ENCODE measurements at regions not wholly inside any gene's neighbourhood (a gene's known extent, or its start where the extent isn't known, plus 50 kb on each side); places are given as distances from the start of the nearest gene placed in this dataset.

- DNase-seq (ENCODE audit: low read depth in 2 of 2): no peak
- Histone ChIP-seq H3K4me1 (ENCODE audit: control insufficient read depth, extremely low read depth, insufficient read depth, low read length) (no peaks in the 10 kb centered on the region), H2AFZ (ENCODE audit: low read length) (no peak overlapping the region), H3K79me2 (ENCODE audit: control insufficient read depth, insufficient read depth, low read length) (no peaks in the 10 kb centered on the region), H3K4me3 (replicated peaks in 1 of 4; ENCODE audit: control extremely low read depth in 1 of 4, insufficient read depth in 1 of 4, low read depth in 3 of 4, low read length in 4 of 4) (no peak overlapping the region), H3K9me3 (ENCODE audit: control insufficient read depth, insufficient read depth, low read depth, low read length) (no peaks in the 10 kb centered on the region), H4K20me1 (ENCODE audit: control insufficient read depth, extremely low read depth, insufficient read depth, low read length) (no peaks in the 10 kb centered on the region), H3K27me3 (ENCODE audit: control insufficient read depth, insufficient read depth, low read length) (no peaks in the 10 kb centered on the region), H3K9ac (ENCODE audit: insufficient read depth, low read length) (no peak overlapping the region), H3K36me3 (ENCODE audit: control insufficient read depth, insufficient read depth, low read length) (no peaks in the 10 kb centered on the region), H3K4me2 (ENCODE audit: extremely low read depth, insufficient read depth, low read length) (no peak overlapping the region), H3K27ac (ENCODE audit: insufficient read depth, low read length) (no peak overlapping the region)
- no peak for TF ChIP-seq CTCF (conservative IDR thresholded peaks at IDR 0.05 in 1 of 2, IDR thresholded peaks at IDR 0.05 in 1 of 2; ENCODE audit: low read depth in 1 of 2, low read length in 2 of 2)
- TF ChIP-seq EZH2 (IDR thresholded peaks at IDR 0.05; ENCODE audit: low read length, missing control alignments): no peak
Observed at GRCh38 chr2:208854717-208855116, 448.1 kb downstream of the PTH2R start.

- Histone ChIP-seq H3K9me3 (ENCODE audit: control insufficient read depth, insufficient read depth, low read depth, low read length) (no peaks in the 10 kb centered on the region), H3K4me3 (replicated peaks in 1 of 4; ENCODE audit: control extremely low read depth in 1 of 4, insufficient read depth in 1 of 4, low read depth in 3 of 4, low read length in 4 of 4) (no peak overlapping the region), H2AFZ (ENCODE audit: low read length) (no peak overlapping the region), H3K4me1 (ENCODE audit: control insufficient read depth, extremely low read depth, insufficient read depth, low read length) (no peaks in the 10 kb centered on the region), H3K9ac (ENCODE audit: insufficient read depth, low read length) (no peak overlapping the region), H3K4me2 (ENCODE audit: extremely low read depth, insufficient read depth, low read length) (no peak overlapping the region), H3K79me2 (ENCODE audit: control insufficient read depth, insufficient read depth, low read length) (no peaks in the 10 kb centered on the region), H4K20me1 (ENCODE audit: control insufficient read depth, extremely low read depth, insufficient read depth, low read length) (no peaks in the 10 kb centered on the region), H3K27me3 (ENCODE audit: control insufficient read depth, insufficient read depth, low read length) (no peaks in the 10 kb centered on the region), H3K27ac (ENCODE audit: insufficient read depth, low read length) (no peak overlapping the region), H3K36me3 (ENCODE audit: control insufficient read depth, insufficient read depth, low read length) (no peaks in the 10 kb centered on the region)
- TF ChIP-seq EZH2 (IDR thresholded peaks at IDR 0.05; ENCODE audit: low read length, missing control alignments) (no peak), CTCF (conservative IDR thresholded peaks at IDR 0.05 in 1 of 2, IDR thresholded peaks at IDR 0.05 in 1 of 2; ENCODE audit: low read depth in 1 of 2, low read length in 2 of 2) (no peak)
- DNase-seq (ENCODE audit: low read depth in 2 of 2): no peak
Observed at GRCh38 chr2:208867374-208867773, 460.8 kb downstream of the PTH2R start.

- Histone ChIP-seq H3K4me2 (ENCODE audit: extremely low read depth, insufficient read depth, low read length) (no peak overlapping the region), H3K79me2 (ENCODE audit: control insufficient read depth, insufficient read depth, low read length) (no peaks in the 10 kb centered on the region), H2AFZ (ENCODE audit: low read length) (no peak overlapping the region), H3K9me3 (ENCODE audit: control insufficient read depth, insufficient read depth, low read depth, low read length) (no peaks in the 10 kb centered on the region), H3K36me3 (ENCODE audit: control insufficient read depth, insufficient read depth, low read length) (no peaks in the 10 kb centered on the region), H4K20me1 (ENCODE audit: control insufficient read depth, extremely low read depth, insufficient read depth, low read length) (no peaks in the 10 kb centered on the region), H3K4me3 (replicated peaks in 1 of 4; ENCODE audit: control extremely low read depth in 1 of 4, insufficient read depth in 1 of 4, low read depth in 3 of 4, low read length in 4 of 4) (no peak overlapping the region), H3K27ac (ENCODE audit: insufficient read depth, low read length) (no peak overlapping the region), H3K4me1 (ENCODE audit: control insufficient read depth, extremely low read depth, insufficient read depth, low read length) (no peaks in the 10 kb centered on the region), H3K27me3 (ENCODE audit: control insufficient read depth, insufficient read depth, low read length) (no peaks in the 10 kb centered on the region), H3K9ac (ENCODE audit: insufficient read depth, low read length) (no peak overlapping the region)
- TF ChIP-seq CTCF (conservative IDR thresholded peaks at IDR 0.05 in 1 of 2, IDR thresholded peaks at IDR 0.05 in 1 of 2; ENCODE audit: low read depth in 1 of 2, low read length in 2 of 2): no peak
- TF ChIP-seq EZH2 (IDR thresholded peaks at IDR 0.05; ENCODE audit: low read length, missing control alignments): no peak
- DNase-seq (ENCODE audit: low read depth in 2 of 2): no peak
Observed at GRCh38 chr2:208872591-208872990, 466.0 kb downstream of the PTH2R start.
